HG02852 (cell line): ENCODE measurements at regions not wholly inside any gene's neighbourhood (a gene's known extent, or its start where the extent isn't known, plus 50 kb on each side); places are given as distances from the start of the nearest gene placed in this dataset.
"Not testable (repeated sequence)": the region's sequence is repeated elsewhere in the genome, so short reads cannot be mapped to it uniquely, and the experiment has no call there.

Experiments used
- ATAC-seq: cut with Tn5 transposase; IDR thresholded peaks from one replicate; pipeline ENCODE4 v1.9.1; 2021; ENCODE audit warnings: mild to moderate bottlenecking, moderate library complexity; ENCODE audit not compliant: unreplicated experiment

DNA sequence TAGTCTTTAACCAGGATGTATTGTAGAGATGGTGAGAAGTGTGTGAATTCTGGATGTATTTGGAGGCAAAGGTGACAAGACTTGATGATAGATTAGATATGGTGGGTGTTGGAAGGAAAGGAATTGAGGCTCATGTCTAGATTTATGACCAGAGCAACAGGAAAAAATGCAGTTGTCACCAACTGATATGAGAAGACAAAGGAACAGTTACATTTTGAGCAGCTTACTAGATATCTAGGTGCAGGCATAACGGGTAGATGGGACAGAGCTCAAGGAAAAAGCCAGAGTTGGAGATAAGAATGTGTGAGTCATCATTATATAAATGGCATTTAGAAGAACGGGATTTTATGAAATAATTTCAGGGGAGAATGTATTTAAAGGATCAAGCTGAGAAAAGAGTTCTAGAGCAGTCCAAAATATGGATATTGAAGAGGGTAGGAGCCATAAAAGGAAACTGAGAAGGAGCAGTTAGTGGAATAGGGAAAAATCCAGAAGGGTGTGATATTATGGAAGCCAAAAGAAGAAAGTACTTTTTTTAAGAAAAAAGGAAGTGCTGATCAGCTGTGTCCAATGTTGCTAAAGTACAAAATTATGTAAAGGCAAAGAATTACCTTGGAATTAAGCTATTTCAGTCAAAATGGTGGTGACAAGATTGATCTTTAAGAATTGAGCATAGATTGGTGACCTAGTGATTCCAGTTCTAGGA is 262.5 kb downstream of the CGGBP1 start:
- ATAC-seq, result no peak

DNA sequence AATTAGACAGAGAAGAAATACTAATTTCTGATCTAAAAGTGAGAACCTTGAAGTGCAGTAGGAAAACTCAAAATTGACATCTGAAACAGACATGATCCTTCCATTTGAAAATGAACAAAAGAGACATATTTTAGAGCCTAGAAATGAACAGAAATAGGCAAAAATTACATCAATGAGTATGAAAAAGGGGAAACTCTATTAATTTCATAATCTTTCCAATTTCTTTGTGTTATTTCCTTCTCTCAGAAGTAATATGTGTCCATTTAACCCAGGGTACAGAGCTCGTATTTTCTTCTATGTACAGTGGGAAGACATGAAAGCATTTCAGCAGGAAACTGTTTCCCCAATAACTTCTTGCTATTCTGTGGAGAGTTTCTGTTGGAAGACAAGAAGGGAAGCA is 263.1 kb downstream of the CGGBP1 start:
- ATAC-seq, result no peak

GRCh38 chr3:87793337-87793877 is 265.4 kb downstream of the CGGBP1 start:
- ATAC-seq, result no peak

- ATAC-seq, result no peak
Observed at GRCh38 chr3:87792534-87793336, 266.1 kb downstream of the CGGBP1 start, which contains the start of gene HTR1F. HTR1F (plus strand) TSS chr3:87792706.

DNA sequence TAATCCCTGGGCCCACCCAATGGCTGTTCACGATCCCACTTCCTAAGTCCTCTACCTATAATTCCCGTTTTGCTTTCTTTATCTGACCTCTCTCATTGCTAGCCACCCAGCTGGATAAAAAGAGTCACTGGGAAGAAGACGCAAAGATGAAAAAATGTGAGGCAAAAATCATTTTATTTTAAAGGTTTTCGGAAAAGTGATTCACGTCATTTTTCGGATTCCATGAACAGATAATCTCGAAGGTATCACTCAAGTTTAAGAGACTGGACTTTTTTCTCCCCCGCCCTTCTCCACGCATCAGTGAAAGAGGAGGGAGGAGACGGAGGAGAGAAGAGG is 266.6 kb downstream of the CGGBP1 start:
- ATAC-seq, result no peak

GRCh38 chr3:87791248-87792027 is 267.4 kb downstream of the CGGBP1 start:
- ATAC-seq, result no peak

GRCh38 chr3:87789049-87789448 is 269.8 kb downstream of the CGGBP1 start:
- not testable (repeated sequence) for ATAC-seq

DNA sequence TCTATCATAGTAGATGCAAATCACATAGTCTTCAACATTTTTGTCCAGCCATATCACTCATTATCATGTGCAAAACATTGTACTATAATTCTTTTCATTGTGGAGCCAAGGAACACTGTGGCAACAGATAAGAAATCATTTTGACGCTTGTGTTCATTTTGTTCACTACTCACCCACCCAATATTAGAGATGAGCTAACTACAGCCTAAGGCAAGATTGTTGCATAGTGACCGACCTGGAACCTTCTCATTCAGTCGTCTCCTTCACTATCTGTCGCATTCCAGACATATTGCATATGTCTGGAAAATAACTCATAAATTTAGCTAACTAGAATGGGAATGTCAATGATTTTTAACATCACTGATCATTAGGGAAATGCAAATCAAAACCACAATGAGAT is 270.3 kb downstream of the CGGBP1 start:
- ATAC-seq, result no peak

DNA sequence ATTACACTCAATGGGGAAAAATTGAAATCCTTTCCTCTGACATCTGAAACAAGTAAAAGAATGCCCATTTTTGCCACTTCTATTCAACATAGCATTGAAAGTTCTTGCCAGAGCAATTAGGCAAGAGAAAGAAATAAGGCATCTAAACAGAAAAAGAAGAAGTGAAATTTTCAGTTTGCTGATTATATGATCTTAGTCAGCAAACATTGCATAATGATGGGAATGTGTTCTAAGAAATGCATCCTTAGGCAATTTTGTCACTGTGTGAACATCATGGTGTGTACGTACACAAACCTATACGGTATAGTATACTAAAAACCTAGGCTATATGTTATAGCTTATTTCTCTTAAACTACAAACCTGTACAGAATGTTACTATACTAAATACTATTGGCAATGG is 278.0 kb downstream of the CGGBP1 start:
- ATAC-seq, result no peak

DNA sequence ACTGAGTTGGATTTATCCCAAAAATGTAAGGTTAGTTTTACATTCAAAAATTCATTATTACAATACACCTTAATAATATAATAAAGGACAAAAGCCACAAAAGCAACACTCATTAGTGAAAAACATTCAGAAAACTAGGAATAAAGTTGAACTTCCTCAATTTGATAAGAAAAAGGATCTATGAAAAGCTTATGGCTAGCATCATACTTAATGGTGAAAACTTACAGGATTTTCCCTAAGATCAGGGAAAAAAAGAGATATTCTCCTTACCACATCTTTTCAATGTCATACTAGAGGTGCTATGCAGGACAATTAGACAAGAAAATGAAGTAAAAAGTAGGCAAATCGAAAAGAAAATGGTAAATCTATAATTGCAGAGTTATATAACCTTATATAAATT is 279.9 kb downstream of the CGGBP1 start:
- ATAC-seq, result no peak

DNA sequence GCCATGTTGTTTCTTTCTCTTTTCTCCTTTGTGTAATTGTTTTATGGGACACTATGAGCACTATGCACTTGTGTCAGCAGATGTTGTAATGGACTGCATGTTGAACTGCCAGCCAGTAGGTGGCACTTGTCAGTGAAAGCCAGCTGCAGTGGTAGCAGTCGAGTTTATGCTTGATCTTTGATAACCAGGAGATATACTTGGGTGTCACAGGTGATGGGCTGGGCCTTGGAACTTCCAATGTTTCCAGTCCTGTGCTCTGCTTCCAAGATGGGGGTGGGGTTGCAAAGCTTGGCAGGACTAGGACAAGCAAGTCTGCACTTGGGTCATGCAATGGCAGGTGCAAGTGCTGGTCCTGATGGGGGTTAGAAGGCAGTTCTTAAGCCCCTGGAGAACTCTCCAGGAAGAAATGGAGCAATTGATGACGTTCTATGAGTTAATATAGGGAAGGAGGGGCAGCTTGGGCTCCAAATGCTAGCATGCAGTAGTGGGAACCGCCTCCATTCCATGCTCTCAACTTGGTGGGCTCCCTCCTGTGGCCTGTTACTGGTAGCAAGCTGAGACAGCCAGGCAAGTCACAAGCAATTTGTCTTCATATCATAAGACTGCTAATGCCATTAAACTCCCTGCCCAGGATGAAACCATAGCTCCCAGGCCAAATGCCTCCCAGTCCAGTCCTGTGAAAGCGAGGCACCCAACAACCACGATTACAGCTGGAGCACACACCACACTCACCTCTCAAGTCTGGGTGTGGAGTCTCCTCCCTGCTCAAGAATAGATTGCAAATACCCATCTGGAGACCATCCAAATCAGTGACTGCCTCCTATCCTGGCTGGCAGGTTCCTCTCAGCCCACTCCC is 287.2 kb downstream of the CGGBP1 start:
- ATAC-seq, result peak; percentile 98

DNA sequence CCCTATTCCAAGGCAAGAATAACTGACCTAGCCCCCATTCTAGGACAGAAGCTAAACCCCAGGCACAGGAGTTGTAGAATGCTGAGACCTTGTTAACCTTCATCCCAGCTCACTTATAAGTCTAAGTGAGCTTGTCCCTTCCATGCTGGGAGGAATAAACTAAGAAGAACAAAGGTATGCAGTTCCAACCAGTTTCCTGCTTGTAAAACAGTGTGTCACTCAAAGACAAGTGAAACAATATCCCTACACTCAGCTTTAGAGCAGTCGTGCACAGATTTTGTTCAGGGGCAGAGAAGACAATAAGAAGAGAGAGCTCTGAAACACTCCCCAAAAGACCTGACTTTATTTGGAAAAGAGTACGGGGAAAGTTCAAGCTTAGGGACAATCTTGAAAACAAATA is 292.1 kb downstream of the CGGBP1 start:
- no peak for ATAC-seq

DNA sequence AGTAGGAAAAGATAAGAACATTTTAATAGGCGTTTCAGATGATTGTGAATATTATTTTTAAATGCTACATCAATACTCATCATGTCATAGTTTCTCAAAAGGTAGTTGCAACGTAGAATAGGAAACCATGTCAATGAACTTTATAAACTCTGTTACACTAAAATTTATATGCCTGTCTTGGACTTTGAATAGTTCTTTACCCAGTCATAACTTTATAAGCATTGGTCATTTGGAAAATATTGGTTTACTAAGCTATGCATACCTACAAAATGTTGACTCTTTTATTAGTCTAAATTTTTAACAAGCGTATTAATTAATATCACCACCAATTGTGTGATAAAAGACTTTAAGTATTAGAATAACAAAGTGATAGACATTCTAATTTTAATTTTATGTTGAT is 293.5 kb downstream of the CGGBP1 start:
- ATAC-seq, result no peak

GRCh38 chr3:87761795-87762194 is 297.0 kb downstream of the CGGBP1 start:
- ATAC-seq, result no peak

GRCh38 chr3:87761341-87761740 is 297.5 kb downstream of the CGGBP1 start:
- ATAC-seq, result no peak

GRCh38 chr3:87756616-87757015 is 302.2 kb downstream of the CGGBP1 start:
- no peak for ATAC-seq

DNA sequence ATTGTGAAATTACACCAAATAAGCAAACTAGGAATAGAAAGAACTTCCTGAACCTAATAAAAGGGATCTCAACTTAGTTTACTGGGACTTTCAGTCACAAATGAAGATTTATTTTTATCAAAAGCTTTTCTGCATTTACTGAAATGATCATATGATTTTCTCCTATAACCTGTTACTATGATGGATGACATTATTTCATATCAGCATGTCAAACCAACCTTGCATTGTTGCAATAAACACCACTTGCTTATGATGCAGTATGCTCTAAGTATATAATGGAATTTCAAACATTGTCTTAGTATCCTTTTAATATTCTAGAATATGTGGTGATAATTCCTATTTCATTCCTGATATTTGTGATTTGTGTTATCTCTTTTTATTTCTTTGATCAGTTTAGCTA is 303.0 kb downstream of the CGGBP1 start:
- no peak for ATAC-seq

GRCh38 chr3:87742250-87742649 is 316.6 kb downstream of the CGGBP1 start:
- ATAC-seq, result no peak

- ATAC-seq, result not testable (repeated sequence)
Observed at GRCh38 chr3:87740894-87741293, 317.9 kb downstream of the CGGBP1 start.

- not testable (repeated sequence) for ATAC-seq
Observed at GRCh38 chr3:87737817-87738216, 321.0 kb downstream of the CGGBP1 start.
